Fibroblast of mammary gland (primary cell): ENCODE measurements at regions not wholly inside any gene's neighbourhood (a gene's known extent, or its start where the extent isn't known, plus 50 kb on each side); places are given as distances from the start of the nearest gene placed in this dataset.

Experiments used
- DNase-seq: peaks from one replicate; pipeline ENCODE4 v3.0.0-alpha.2; 2010; ENCODE audit warnings: low read depth
- H3K4me3 ChIP-seq: 2 replicates; pipeline ENCODE4 v1.5.1; 2011; ENCODE audit warnings: low read depth, mild to moderate bottlenecking, low read length, moderate library complexity; ENCODE audit not compliant: control insufficient read depth
- CTCF ChIP-seq: conservative IDR thresholded peaks from 2 replicates; pipeline ENCODE4 v1.5.1; 2011; ENCODE audit warnings: low read depth, low read length, inconsistent platforms; ENCODE audit not compliant: control insufficient read depth, insufficient read depth

- no peak for TF ChIP-seq CTCF
- no peak for DNase-seq
- no peak overlapping the region for H3K4me3 ChIP-seq
These were observed 835.9 kb downstream of the GALR1 start for GRCh38 chr18:78085241-78086185.

- TF ChIP-seq CTCF, result no peak
- no peak overlapping the region for H3K4me3 ChIP-seq
- DNase-seq, result no peak
These were observed 837.3 kb downstream of the GALR1 start for GRCh38 chr18:78086931-78087330.

- no peak for DNase-seq
- no peak overlapping the region for H3K4me3 ChIP-seq
- TF ChIP-seq CTCF, result no peak
These were observed 837.7 kb downstream of the GALR1 start for GRCh38 chr18:78087338-78087737.

- no peak for TF ChIP-seq CTCF
- no peak overlapping the region for H3K4me3 ChIP-seq
- no peak for DNase-seq
These were observed 840.9 kb downstream of the GALR1 start for GRCh38 chr18:78090584-78090983.

GRCh38 chr18:78092901-78093300 lies 843.3 kb downstream of the GALR1 start:
- DNase-seq, result no peak
- no peak for TF ChIP-seq CTCF
- no peak overlapping the region for H3K4me3 ChIP-seq

GRCh38 chr18:78099979-78100588 lies 850.4 kb downstream of the GALR1 start:
- no peak for DNase-seq
- no peak for TF ChIP-seq CTCF
- H3K4me3 ChIP-seq, result no peak overlapping the region
